ENCODE measurements at regions not wholly inside any gene's neighbourhood (a gene's known extent, or its start where the extent isn't known, plus 50 kb on each side); places are given as distances from the start of the nearest gene placed in this dataset.
"Not testable (repeated sequence)": the region's sequence is repeated elsewhere in the genome, so short reads cannot be mapped to it uniquely, and the experiment has no call there.

GRCh38 chr5:104081232-104081631, 518.6 kb upstream of the NUDT12 start:
- ATAC-seq (no peak), DNase-seq (no peak)
- Histone ChIP-seq H3K36me3 (no peaks in the 10 kb centered on the region), H3K4me3 (no peak overlapping the region), H3K9me3 (no peaks in the 10 kb centered on the region), H3K4me1 (no peaks in the 10 kb centered on the region), H3K27me3 (no peaks in the 10 kb centered on the region), H3K27ac (no peak overlapping the region)
- intact Hi-C loops (cut with DNase I): no loop called here
- no peak for TF ChIP-seq CTCF (IDR thresholded peaks at IDR 0.05)

DNA sequence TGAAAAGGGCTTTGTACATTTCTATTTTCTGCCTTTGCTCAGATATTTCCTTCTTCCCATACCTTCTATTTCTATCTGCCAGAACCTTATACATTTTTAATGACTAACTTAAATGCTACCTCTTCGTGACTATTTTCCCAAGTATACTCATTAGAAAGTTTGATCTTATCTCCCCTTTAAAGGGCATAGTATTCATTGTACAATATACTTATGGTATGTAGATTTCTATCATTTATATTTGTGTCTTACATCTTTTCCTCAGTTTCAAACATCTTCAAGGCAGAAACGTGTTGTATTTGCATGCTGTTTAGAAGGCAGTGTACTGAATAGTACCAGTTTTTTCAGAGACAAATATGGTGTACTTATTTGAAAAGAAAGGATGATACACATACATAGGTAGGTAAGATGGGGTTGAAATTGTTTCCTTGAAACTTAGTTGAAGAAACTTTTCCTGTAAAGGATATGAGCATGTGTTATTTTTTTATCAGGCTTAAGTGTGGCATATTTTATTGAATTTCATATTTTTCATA, 518.1 kb upstream of the NUDT12 start:
- intact Hi-C loops (cut with DNase I): no loop called here
- H3K27ac ChIP-seq: no peak overlapping the region
- no peak overlapping the region for H3K4me3 ChIP-seq
- no peaks in the 10 kb centered on the region for H3K27me3 ChIP-seq
- peaks cover 0 to 1% (median 0%) of the 10 kb centered on the region in 11 donors for H3K9me3 ChIP-seq
- DNase-seq (no peak), ATAC-seq (no peak)
- TF ChIP-seq CTCF (IDR thresholded peaks at IDR 0.05): no peak
- no peaks in the 10 kb centered on the region for H3K4me1 ChIP-seq
- H3K36me3 ChIP-seq: no peaks in the 10 kb centered on the region
- WGBS, 2 donors: 64 to 68% methylated on average over 2 of the region's 2 CpGs

DNA sequence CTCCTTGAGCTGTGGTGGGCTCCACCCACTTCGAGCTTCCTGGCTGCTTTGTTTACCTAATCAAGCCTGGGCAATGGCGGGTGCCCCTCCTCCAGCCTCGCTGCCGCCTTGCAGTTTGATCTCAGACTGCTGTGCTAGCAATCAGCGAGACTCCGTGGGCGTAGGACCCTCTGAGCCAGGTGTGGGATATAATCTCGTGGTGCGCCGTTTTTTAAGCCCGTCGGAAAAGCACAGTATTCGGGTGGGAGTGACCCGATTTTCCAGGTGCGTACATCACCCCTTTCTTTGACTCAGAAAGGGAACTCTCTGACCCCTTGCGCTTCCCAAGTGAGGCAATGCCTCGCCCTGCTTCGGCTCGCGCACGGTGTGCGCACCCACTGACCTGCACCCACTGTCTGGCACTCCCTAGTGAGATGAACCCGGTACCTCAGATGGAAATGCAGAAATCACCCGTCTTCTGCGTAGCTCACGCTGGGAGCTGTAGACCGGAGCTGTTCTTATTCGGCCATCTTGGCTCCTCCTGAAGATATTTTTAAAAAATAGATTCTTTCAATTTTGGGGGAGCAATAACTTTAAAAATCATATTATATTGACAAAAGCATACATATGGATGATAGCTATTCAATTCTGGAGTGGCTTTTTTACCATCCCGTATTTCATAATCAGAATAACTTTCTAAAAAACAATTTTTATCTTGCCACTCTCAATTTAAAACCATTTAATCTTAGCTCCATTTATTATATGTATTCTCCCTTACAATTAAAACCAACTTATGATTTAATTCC, 517.5 kb upstream of the NUDT12 start:
- H3K4me1 ChIP-seq; ATAC-seq; H3K9me3 ChIP-seq; H3K27ac ChIP-seq; intact Hi-C loops (cut with DNase I); H3K27me3 ChIP-seq; H3K4me3 ChIP-seq; DNase-seq; H3K36me3 ChIP-seq: not testable (repeated sequence)
- 90 to 91% methylated on average over 26 to 27 of the region's 29 CpGs for WGBS, 2 donors

DNA sequence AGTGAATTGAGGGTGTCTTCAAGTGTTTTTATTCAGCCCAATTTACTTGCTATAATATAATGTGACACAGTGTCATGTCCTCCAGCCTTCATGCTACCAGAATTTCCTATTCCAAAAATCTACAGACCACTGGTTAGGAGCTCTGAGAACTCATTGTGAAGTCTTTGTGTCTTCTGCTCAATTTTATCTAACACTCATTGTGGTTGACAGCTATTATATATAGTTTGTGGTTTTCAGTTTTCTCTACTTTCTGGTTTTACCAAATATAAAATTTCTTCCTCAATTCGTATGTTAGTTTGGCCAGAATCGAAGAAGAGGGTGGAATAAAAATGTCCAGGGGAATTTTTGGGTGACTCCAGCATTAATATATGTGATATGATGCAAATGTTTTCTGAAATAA, 509.3 kb upstream of the NUDT12 start:
- 71 to 74% methylated on average over 2 of the region's 2 CpGs for WGBS, 2 donors
- ATAC-seq (no peak), DNase-seq (no peak)
- Histone ChIP-seq H3K36me3 (no peaks in the 10 kb centered on the region), H3K9me3 (peaks cover 0 to 10% (median 0%) of the 10 kb centered on the region in 11 donors), H3K27me3 (no peaks in the 10 kb centered on the region), H3K4me1 (no peaks in the 10 kb centered on the region), H3K4me3 (no peak overlapping the region), H3K27ac (no peak overlapping the region)
- no peak for TF ChIP-seq CTCF (IDR thresholded peaks at IDR 0.05)
- intact Hi-C loops (cut with DNase I): no loop called here
